ENCODE measurements at regions not wholly inside any gene's neighbourhood (a gene's known extent, or its start where the extent isn't known, plus 50 kb on each side); places are given as distances from the start of the nearest gene placed in this dataset.

GRCh38 chr1:177859572-177859971 is 110.3 kb downstream of the SEC16B start:
- no peak for TF ChIP-seq CTCF (IDR thresholded peaks at IDR 0.05)

- no peak for TF ChIP-seq CTCF (IDR thresholded peaks at IDR 0.05)
Observed at GRCh38 chr1:177858332-177858821, 111.5 kb downstream of the SEC16B start.

GRCh38 chr1:177857285-177857684 is 112.6 kb downstream of the SEC16B start:
- TF ChIP-seq CTCF (IDR thresholded peaks at IDR 0.05) = no peak

GRCh38 chr1:177854951-177855350 is 114.9 kb downstream of the SEC16B start:
- no peak for TF ChIP-seq CTCF (IDR thresholded peaks at IDR 0.05)

GRCh38 chr1:177849579-177850290 is 120.1 kb downstream of the SEC16B start:
- TF ChIP-seq CTCF (IDR thresholded peaks at IDR 0.05) = no peak

- no peak for TF ChIP-seq CTCF (IDR thresholded peaks at IDR 0.05)
Observed at GRCh38 chr1:177849130-177849529, 120.7 kb downstream of the SEC16B start.

GRCh38 chr1:177848577-177848976 is 121.3 kb downstream of the SEC16B start:
- no peak for TF ChIP-seq CTCF (IDR thresholded peaks at IDR 0.05)

GRCh38 chr1:177847843-177848242 is 122.0 kb downstream of the SEC16B start:
- no peak for TF ChIP-seq CTCF (IDR thresholded peaks at IDR 0.05)

Measured in LNCAP (cell line).